CD14-positive monocyte (primary cell): ENCODE measurements at regions not wholly inside any gene's neighbourhood (a gene's known extent, or its start where the extent isn't known, plus 50 kb on each side); places are given as distances from the start of the nearest gene placed in this dataset.

Experiments
- DNase-seq, 3 donors: peaks; one replicate each; pipeline ENCODE4 v3.0.0-alpha.2; 2011 to 2022
- H2AFZ ChIP-seq: 2 replicates; pipeline ENCODE4 v1.6.0; 2012; ENCODE audit warnings: mild to moderate bottlenecking, low read depth, low read length, inconsistent platforms; ENCODE audit not compliant: insufficient read depth, poor library complexity, severe bottlenecking
- H3K27ac ChIP-seq, 2 donors: 1 replicate in 1 of 2; 2 replicates in 1 of 2; pipeline ENCODE4 v1.5.1; 2012 to 2013; ENCODE audit warnings: low read length in 2 of 2, control low read depth in 1 of 2, inconsistent platforms in 1 of 2, low read depth in 1 of 2, mild to moderate bottlenecking in 1 of 2
- H3K27me3 ChIP-seq, 2 donors: one replicate each; pipeline versions ENCODE4 v1.6.0 to v1.6.1; 2011 to 2013; ENCODE audit warnings: low read length in 2 of 2; ENCODE audit not compliant: control insufficient read depth in 2 of 2, insufficient read depth in 2 of 2
- H3K36me3 ChIP-seq, 2 donors: replicated peaks in 1 of 2; 1 replicate in 1 of 2; 2 replicates in 1 of 2; pipeline versions ENCODE4 v1.5.1 to v1.6.1; 2012 to 2013; ENCODE audit warnings: low read length in 2 of 2, control low read depth in 1 of 2, inconsistent platforms in 1 of 2, mild to moderate bottlenecking in 1 of 2; ENCODE audit not compliant: insufficient read depth in 2 of 2, control insufficient read depth in 1 of 2
- H3K4me1 ChIP-seq, 2 donors: 1 replicate in 1 of 2; 2 replicates in 1 of 2; pipeline versions ENCODE4 v1.5.1 to v1.6.1; 2012 to 2013; ENCODE audit warnings: low read length in 2 of 2, control low read depth in 1 of 2, inconsistent platforms in 1 of 2, mild to moderate bottlenecking in 1 of 2, moderate library complexity in 1 of 2; ENCODE audit not compliant: insufficient read depth in 2 of 2, control insufficient read depth in 1 of 2
- H3K4me2 ChIP-seq: replicated peaks from 2 replicates; pipeline ENCODE3; 2012; ENCODE audit warnings: low read length, moderate library complexity, mild to moderate bottlenecking; ENCODE audit not compliant: poor library complexity, severe bottlenecking; ENCODE audit errors: extremely low read depth
- H3K4me3 ChIP-seq, 3 experiments: fragments of 200-600 bp in 1 of 3; sonication (generic) in 1 of 3; replicated peaks in 1 of 3; 1 replicate in 2 of 3; 2 replicates in 1 of 3; pipeline ENCODE4 v1.5.1; 2011 to 2013; ENCODE audit warnings: low read length in 3 of 3, mild to moderate bottlenecking in 3 of 3, control low read depth in 2 of 3, low read depth in 2 of 3, inconsistent platforms in 1 of 3, moderate library complexity in 1 of 3
- H3K79me2 ChIP-seq: 2 replicates; pipeline ENCODE4 v1.6.0; 2012; ENCODE audit warnings: mild to moderate bottlenecking, control low read depth, inconsistent platforms, low read length, moderate library complexity; ENCODE audit not compliant: insufficient read depth
- H3K9ac ChIP-seq: 2 replicates; pipeline ENCODE4 v1.6.0; 2017; ENCODE audit warnings: low read length, mild to moderate bottlenecking; ENCODE audit not compliant: insufficient read depth, poor library complexity, severe bottlenecking
- H3K9me3 ChIP-seq, 2 donors: replicated peaks in 1 of 2; 1 replicate in 1 of 2; 2 replicates in 1 of 2; pipeline versions ENCODE4 v1.5.1 to v1.6.1; 2012 to 2013; ENCODE audit warnings: low read length in 2 of 2, control low read depth in 1 of 2; ENCODE audit not compliant: control insufficient read depth in 1 of 2, insufficient read depth in 1 of 2
- H4K20me1 ChIP-seq: 2 replicates; pipeline ENCODE4 v1.6.0; 2012; ENCODE audit warnings: mild to moderate bottlenecking, low read length, control low read depth, moderate library complexity; ENCODE audit not compliant: insufficient read depth
- H3K27ac Mint-ChIP-seq, 7 donors: one replicate each; pipeline ENCODE4 v1.8.0; 2020; ENCODE audit warnings: mild to moderate bottlenecking in 7 of 7, mixed read lengths in 7 of 7, moderate library complexity in 6 of 7, inconsistent platforms in 2 of 7
- H3K27me3 Mint-ChIP-seq, 3 donors: one replicate each; pipeline ENCODE4 v1.8.0; 2021 to 2022; ENCODE audit warnings: low read depth in 3 of 3, mild to moderate bottlenecking in 3 of 3, mixed read lengths in 3 of 3, moderate library complexity in 3 of 3, inconsistent platforms in 1 of 3
- H3K36me3 Mint-ChIP-seq, 2 donors: one replicate each; pipeline ENCODE4 v1.8.0; 2020; ENCODE audit warnings: mixed read lengths in 2 of 2, inconsistent platforms in 1 of 2, mild to moderate bottlenecking in 1 of 2
- H3K4me1 Mint-ChIP-seq: one replicate; pipeline ENCODE4 v1.8.0; 2020; ENCODE audit warnings: mild to moderate bottlenecking, mixed read lengths
- H3K4me3 Mint-ChIP-seq, 2 donors: one replicate each; pipeline ENCODE4 v1.8.0; 2020; ENCODE audit warnings: mild to moderate bottlenecking in 2 of 2, mixed read lengths in 2 of 2, moderate library complexity in 1 of 2
- H3K9me3 Mint-ChIP-seq, 7 donors: one replicate each; pipeline ENCODE4 v1.8.0; 2020 to 2022; ENCODE audit warnings: mixed read lengths in 7 of 7, mild to moderate bottlenecking in 6 of 7, moderate library complexity in 6 of 7, inconsistent platforms in 2 of 7
- CTCF ChIP-seq: fragments of 200-600 bp; IDR thresholded peaks from one replicate; pipeline ENCODE4 v1.8.0; 2022; ENCODE audit warnings: antibody characterized with exemption, mild to moderate bottlenecking
- WGBS: methylation state at CpG from one replicate; pipeline ENCODE4 v1.1.5; 2013; ENCODE audit warnings: missing lambda C conversion rate; ENCODE audit not compliant: insufficient coverage; 5-methylcytosine and 5-hydroxymethylcytosine counted together
- intact Hi-C, 2 donors: fragments of 100-400 bp; cut with micrococcal nuclease; formaldehyde crosslinking; loops; one replicate each; pipeline versions ENCODE4 v1.15.0 to v1.15.1; 2023

DNA sequence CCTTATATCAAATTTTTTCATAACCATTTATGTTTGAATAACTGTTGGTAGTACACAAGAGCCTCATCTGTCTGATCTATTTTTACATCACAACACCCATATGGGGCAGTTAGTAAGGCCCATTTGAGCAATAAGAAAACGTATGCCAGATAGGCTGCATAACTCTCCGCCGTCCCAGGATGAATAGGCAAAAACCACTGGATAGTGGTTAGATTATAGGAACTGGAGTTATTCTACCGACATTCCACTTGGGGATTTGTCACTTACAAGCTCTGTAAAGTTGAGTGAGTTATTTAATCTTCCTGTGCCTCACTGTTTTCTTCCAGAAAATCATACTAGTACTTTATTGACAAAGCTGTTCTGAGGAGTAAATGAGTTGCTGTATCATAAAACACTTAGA is 881.9 kb downstream of the QKI start:
- Histone ChIP-seq H3K4me2 (no peak overlapping the region), H3K4me3 (no peak overlapping the region), H2AFZ (no peak overlapping the region), H3K9ac (no peak overlapping the region), H3K27ac (no peak overlapping the region), H3K4me1 (no peaks in the 10 kb centered on the region), H3K79me2 (no peaks in the 10 kb centered on the region), H4K20me1 (no peaks in the 10 kb centered on the region), H3K36me3 (no peaks in the 10 kb centered on the region), H3K27me3 (no peaks in the 10 kb centered on the region), H3K9me3 (peaks cover 12 to 24% of the 10 kb centered on the region in 2 donors)
- TF ChIP-seq CTCF = no peak
- H3K36me3 Mint-ChIP-seq = no peaks in the 10 kb centered on the region
- H3K4me1 Mint-ChIP-seq = no peaks in the 10 kb centered on the region
- H3K27ac Mint-ChIP-seq = no peak overlapping the region
- H3K4me3 Mint-ChIP-seq = no peak overlapping the region
- H3K9me3 Mint-ChIP-seq = peaks cover 0 to 19% (median 6%) of the 10 kb centered on the region in 7 donors
- WGBS = no CpG with 5 or more reads among the region's 4 CpGs
- intact Hi-C loops = no loop called here
- no peak for DNase-seq
- H3K27me3 Mint-ChIP-seq = peaks cover 0 to 3% (median 0%) of the 10 kb centered on the region in 3 donors

DNA sequence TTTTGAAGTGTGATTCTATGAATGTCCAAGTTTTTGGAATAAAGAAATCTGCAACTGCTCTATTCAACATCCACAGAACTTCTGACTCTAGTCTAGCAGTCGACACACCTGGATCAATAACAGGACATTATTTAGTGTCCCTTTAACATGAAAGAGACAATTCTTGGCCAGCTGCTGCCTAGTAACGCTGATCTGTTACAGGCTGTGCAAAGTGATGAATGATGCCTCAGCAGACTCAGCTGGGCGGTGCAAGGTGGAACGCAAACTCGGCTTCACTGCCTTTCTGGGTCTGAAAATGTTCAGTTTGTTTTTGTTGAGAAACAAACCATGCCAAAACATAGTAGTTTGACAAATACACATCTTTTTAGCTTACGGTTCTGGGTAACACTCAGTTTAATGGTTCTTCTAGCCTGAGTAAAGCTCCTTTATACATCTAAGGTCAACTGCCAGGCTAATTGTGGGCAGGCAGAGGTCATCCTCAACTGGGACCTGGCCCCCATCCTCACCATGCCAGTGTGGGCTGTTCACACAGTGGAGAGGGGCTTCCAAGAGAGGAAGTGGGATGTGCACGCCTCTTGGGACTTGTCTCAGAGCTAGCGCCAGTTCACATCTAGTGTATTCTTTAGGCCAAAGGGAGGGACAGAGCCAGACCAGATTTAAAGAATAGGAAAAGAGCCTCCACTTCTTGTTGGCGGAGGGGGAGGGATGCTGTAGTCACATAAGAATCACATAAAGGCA is 879.7 kb downstream of the QKI start:
- peaks cover 0 to 3% (median 0%) of the 10 kb centered on the region in 3 donors for H3K27me3 Mint-ChIP-seq
- Histone ChIP-seq H2AFZ (no peak overlapping the region), H3K4me2 (no peak overlapping the region), H3K27ac (no peak overlapping the region), H3K9ac (no peak overlapping the region), H3K27me3 (no peaks in the 10 kb centered on the region), H3K36me3 (no peaks in the 10 kb centered on the region), H3K9me3 (peaks cover 9 to 28% of the 10 kb centered on the region in 2 donors), H3K4me3 (no peak overlapping the region), H3K79me2 (no peaks in the 10 kb centered on the region), H3K4me1 (no peaks in the 10 kb centered on the region), H4K20me1 (no peaks in the 10 kb centered on the region)
- no peak overlapping the region for H3K27ac Mint-ChIP-seq
- no peak for TF ChIP-seq CTCF
- no peaks in the 10 kb centered on the region for H3K4me1 Mint-ChIP-seq
- H3K4me3 Mint-ChIP-seq = no peak overlapping the region
- WGBS = 83% methylated on average over 7 of the region's 9 CpGs
- no peak for DNase-seq
- peaks cover 3 to 22% (median 10%) of the 10 kb centered on the region in 7 donors for H3K9me3 Mint-ChIP-seq
- no peaks in the 10 kb centered on the region for H3K36me3 Mint-ChIP-seq
- intact Hi-C loops = no loop called here
